ENCODE measurements at regions not wholly inside any gene's neighbourhood (a gene's known extent, or its start where the extent isn't known, plus 50 kb on each side); places are given as distances from the start of the nearest gene placed in this dataset.

DNA sequence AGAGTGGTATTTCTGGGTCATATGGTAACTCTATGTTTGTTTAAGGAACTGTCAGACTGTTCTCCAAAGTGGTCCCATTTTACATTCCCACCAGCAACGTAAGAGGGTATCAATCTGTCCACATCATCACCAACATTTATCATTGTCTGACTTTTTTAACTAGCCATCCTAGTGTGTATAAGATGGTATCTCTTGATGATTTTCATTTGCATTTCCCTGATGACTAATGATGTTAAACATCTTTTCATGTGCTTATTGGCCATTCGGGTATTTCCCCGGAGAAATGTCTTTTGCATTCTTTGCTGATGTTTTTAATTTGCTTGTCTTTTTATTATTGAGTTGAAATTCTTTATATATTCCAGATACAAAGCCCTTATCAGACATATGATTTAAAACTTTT lies 370.1 kb upstream of the NR5A2 start:
- H4K20me1 ChIP-seq (ENCODE audit: insufficient read depth, low read length): no peaks in the 10 kb centered on the region
- DNase-seq: no peak
- H3K36me3 ChIP-seq (ENCODE audit: insufficient read depth, low read length): no peaks in the 10 kb centered on the region
- no peaks in the 10 kb centered on the region for H3K79me2 ChIP-seq (ENCODE audit: insufficient read depth, low read length)
- H3K4me1 ChIP-seq (ENCODE audit: insufficient read depth, low read length): no peaks in the 10 kb centered on the region
- TF ChIP-seq CTCF (IDR thresholded peaks at IDR 0.05; ENCODE audit: borderline replicate concordance, extremely low read depth, low read length, poor library complexity, severe bottlenecking) (no peak), EZH2 (IDR thresholded peaks at IDR 0.05; ENCODE audit: borderline replicate concordance, low read depth, low read length, severe bottlenecking) (no peak)
- peaks cover 27% of the 10 kb centered on the region for H3K27me3 ChIP-seq (ENCODE audit: insufficient read depth, low read length, poor library complexity)
- H2AFZ ChIP-seq (ENCODE audit: low read depth, low read length): no peak overlapping the region
- no peaks in the 10 kb centered on the region for H3K9me3 ChIP-seq (ENCODE audit: insufficient read depth, low read length, severe bottlenecking)
- no peak for ATAC-seq (ENCODE audit: insufficient read depth, low read depth)
- H3K4me3 ChIP-seq (ENCODE audit: low read depth in 1 of 2, low read length in 2 of 2): no peak overlapping the region
- H3K27ac ChIP-seq (ENCODE audit: low read length): no peak overlapping the region
- H3K4me2 ChIP-seq (ENCODE audit: insufficient read depth, low read length): no peak overlapping the region
- no peak overlapping the region for H3K9ac ChIP-seq (ENCODE audit: low read depth, low read length)

- Histone ChIP-seq H3K4me2 (ENCODE audit: insufficient read depth, low read length) (no peak overlapping the region), H3K79me2 (ENCODE audit: insufficient read depth, low read length) (no peaks in the 10 kb centered on the region), H3K36me3 (ENCODE audit: insufficient read depth, low read length) (no peaks in the 10 kb centered on the region), H4K20me1 (ENCODE audit: insufficient read depth, low read length) (no peaks in the 10 kb centered on the region), H2AFZ (ENCODE audit: low read depth, low read length) (no peak overlapping the region), H3K9me3 (ENCODE audit: insufficient read depth, low read length, severe bottlenecking) (no peaks in the 10 kb centered on the region), H3K27ac (ENCODE audit: low read length) (no peak overlapping the region), H3K4me3 (ENCODE audit: low read depth in 1 of 2, low read length in 2 of 2) (no peak overlapping the region), H3K27me3 (ENCODE audit: insufficient read depth, low read length, poor library complexity) (peaks cover 41% of the 10 kb centered on the region), H3K4me1 (ENCODE audit: insufficient read depth, low read length) (no peaks in the 10 kb centered on the region), H3K9ac (ENCODE audit: low read depth, low read length) (no peak overlapping the region)
- ATAC-seq (ENCODE audit: insufficient read depth, low read depth) (no peak), DNase-seq (no peak)
- no peak for TF ChIP-seq EZH2 (IDR thresholded peaks at IDR 0.05; ENCODE audit: borderline replicate concordance, low read depth, low read length, severe bottlenecking)
- no peak for TF ChIP-seq CTCF (IDR thresholded peaks at IDR 0.05; ENCODE audit: borderline replicate concordance, extremely low read depth, low read length, poor library complexity, severe bottlenecking)
Measured at GRCh38 chr1:199660071-199660470, 367.4 kb upstream of the NR5A2 start.

- TF ChIP-seq CTCF (IDR thresholded peaks at IDR 0.05; ENCODE audit: borderline replicate concordance, extremely low read depth, low read length, poor library complexity, severe bottlenecking) (no peak), EZH2 (IDR thresholded peaks at IDR 0.05; ENCODE audit: borderline replicate concordance, low read depth, low read length, severe bottlenecking) (no peak)
- ATAC-seq (ENCODE audit: insufficient read depth, low read depth): no peak
Measured at GRCh38 chr1:199665371-199665770, 362.1 kb upstream of the NR5A2 start.

GRCh38 chr1:199667089-199667488 lies 360.4 kb upstream of the NR5A2 start:
- Histone ChIP-seq H3K4me1 (ENCODE audit: insufficient read depth, low read length) (no peaks in the 10 kb centered on the region), H3K27me3 (ENCODE audit: insufficient read depth, low read length, poor library complexity) (peaks cover 17% of the 10 kb centered on the region), H3K4me2 (ENCODE audit: insufficient read depth, low read length) (no peak overlapping the region), H3K9me3 (ENCODE audit: insufficient read depth, low read length, severe bottlenecking) (no peaks in the 10 kb centered on the region), H3K9ac (ENCODE audit: low read depth, low read length) (no peak overlapping the region), H3K27ac (ENCODE audit: low read length) (no peak overlapping the region), H2AFZ (ENCODE audit: low read depth, low read length) (no peak overlapping the region), H3K36me3 (ENCODE audit: insufficient read depth, low read length) (no peaks in the 10 kb centered on the region), H3K79me2 (ENCODE audit: insufficient read depth, low read length) (no peaks in the 10 kb centered on the region), H3K4me3 (ENCODE audit: low read depth in 1 of 2, low read length in 2 of 2) (no peak overlapping the region), H4K20me1 (ENCODE audit: insufficient read depth, low read length) (no peaks in the 10 kb centered on the region)
- ATAC-seq (ENCODE audit: insufficient read depth, low read depth) (no peak), DNase-seq (no peak)
- no peak for TF ChIP-seq EZH2 (IDR thresholded peaks at IDR 0.05; ENCODE audit: borderline replicate concordance, low read depth, low read length, severe bottlenecking)
- no peak for TF ChIP-seq CTCF (IDR thresholded peaks at IDR 0.05; ENCODE audit: borderline replicate concordance, extremely low read depth, low read length, poor library complexity, severe bottlenecking)

More at GRCh38 chr1:199665371-199665770, 362.1 kb upstream of the NR5A2 start:
- Histone ChIP-seq H3K27me3 (ENCODE audit: insufficient read depth, low read length, poor library complexity) (peaks cover 19% of the 10 kb centered on the region), H4K20me1 (ENCODE audit: insufficient read depth, low read length) (no peaks in the 10 kb centered on the region), H3K4me3 (ENCODE audit: low read depth in 1 of 2, low read length in 2 of 2) (no peak overlapping the region), H3K27ac (ENCODE audit: low read length) (no peak overlapping the region), H3K9ac (ENCODE audit: low read depth, low read length) (no peak overlapping the region), H3K36me3 (ENCODE audit: insufficient read depth, low read length) (no peaks in the 10 kb centered on the region), H3K4me1 (ENCODE audit: insufficient read depth, low read length) (no peaks in the 10 kb centered on the region), H3K4me2 (ENCODE audit: insufficient read depth, low read length) (no peak overlapping the region), H2AFZ (ENCODE audit: low read depth, low read length) (no peak overlapping the region), H3K9me3 (ENCODE audit: insufficient read depth, low read length, severe bottlenecking) (no peaks in the 10 kb centered on the region), H3K79me2 (ENCODE audit: insufficient read depth, low read length) (no peaks in the 10 kb centered on the region)
- no peak for DNase-seq

Measured in DND-41 (cell line).